HCEC 1CT (cell line): ENCODE measurements at regions not wholly inside any gene's neighbourhood (a gene's known extent, or its start where the extent isn't known, plus 50 kb on each side); places are given as distances from the start of the nearest gene placed in this dataset.
"Not testable (repeated sequence)": the region's sequence is repeated elsewhere in the genome, so short reads cannot be mapped to it uniquely, and the experiment has no call there.

Experiments used
- DNase-seq: peaks from one replicate; pipeline ENCODE4 v3.0.0-alpha.2; 2017

GRCh38 chr2:234796045-234796591, 155.7 kb upstream of the SH3BP4 start:
- no peak for DNase-seq

GRCh38 chr2:234795272-234795920, 156.4 kb upstream of the SH3BP4 start:
- DNase-seq = no peak

- no peak for DNase-seq
Measured at GRCh38 chr2:234794866-234795265, 157.0 kb upstream of the SH3BP4 start.

GRCh38 chr2:234793212-234793785, 158.5 kb upstream of the SH3BP4 start:
- DNase-seq = no peak

- no peak for DNase-seq
Measured at GRCh38 chr2:234792621-234793022, 159.2 kb upstream of the SH3BP4 start.

- DNase-seq = not testable (repeated sequence)
Measured at GRCh38 chr2:234792096-234792495, 159.7 kb upstream of the SH3BP4 start.

- DNase-seq = no peak
Measured at GRCh38 chr2:234790380-234790779, 161.4 kb upstream of the SH3BP4 start.

GRCh38 chr2:234789556-234790325, 162.1 kb upstream of the SH3BP4 start:
- no peak for DNase-seq

- DNase-seq = no peak
Measured at GRCh38 chr2:234788841-234789240, 163.0 kb upstream of the SH3BP4 start.

GRCh38 chr2:234788381-234788780, 163.4 kb upstream of the SH3BP4 start:
- no peak for DNase-seq

- DNase-seq = no peak
Measured at GRCh38 chr2:234787114-234787513, 164.7 kb upstream of the SH3BP4 start.

- DNase-seq = no peak
Measured at GRCh38 chr2:234773764-234774409, 177.9 kb upstream of the SH3BP4 start.

GRCh38 chr2:234773129-234773528, 178.7 kb upstream of the SH3BP4 start:
- DNase-seq = no peak

- DNase-seq = no peak
Measured at GRCh38 chr2:234772733-234773060, 179.1 kb upstream of the SH3BP4 start.

- no peak for DNase-seq
Measured at GRCh38 chr2:234771980-234772732, 179.7 kb upstream of the SH3BP4 start.

- no peak for DNase-seq
Measured at GRCh38 chr2:234771176-234771575, 180.6 kb upstream of the SH3BP4 start.

GRCh38 chr2:234770715-234771141, 181.1 kb upstream of the SH3BP4 start:
- no peak for DNase-seq

GRCh38 chr2:234770031-234770506, 181.7 kb upstream of the SH3BP4 start:
- no peak for DNase-seq

- DNase-seq = no peak
Measured at GRCh38 chr2:234768608-234769196, 183.1 kb upstream of the SH3BP4 start.

GRCh38 chr2:234765279-234765678, 186.5 kb upstream of the SH3BP4 start:
- no peak for DNase-seq

GRCh38 chr2:234764372-234764771, 187.4 kb upstream of the SH3BP4 start:
- DNase-seq = no peak
